ENCODE measurements at regions not wholly inside any gene's neighbourhood (a gene's known extent, or its start where the extent isn't known, plus 50 kb on each side); places are given as distances from the start of the nearest gene placed in this dataset.
A peak's percentile ranks its signal among the peaks of the same experiment; 100 is the strongest.

DNA sequence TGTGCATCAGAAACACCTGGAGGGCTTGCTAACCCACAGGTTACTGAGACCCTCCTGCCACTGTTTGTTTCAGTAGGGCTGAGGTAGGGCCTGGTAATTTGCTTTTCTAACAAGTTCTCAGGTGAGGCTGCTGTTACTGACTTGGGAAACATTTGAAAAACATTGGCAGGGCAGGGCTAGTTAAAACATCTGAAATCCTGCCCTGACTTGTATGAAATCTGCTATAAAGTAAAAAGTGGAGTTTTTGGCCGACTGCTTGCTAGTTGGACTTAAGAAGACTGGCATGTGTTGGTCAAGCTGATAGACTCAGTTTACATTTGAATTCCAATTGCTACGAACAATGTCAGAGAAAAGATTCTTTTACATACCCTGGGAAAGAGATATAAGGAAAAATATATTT lies 111.6 kb upstream of the DLX2 start:
- Mint-ChIP-seq H3K27me3 (ENCODE audit: low read depth) (peaks cover 8% of the 10 kb centered on the region), H3K9me3 (no peaks in the 10 kb centered on the region)

DNA sequence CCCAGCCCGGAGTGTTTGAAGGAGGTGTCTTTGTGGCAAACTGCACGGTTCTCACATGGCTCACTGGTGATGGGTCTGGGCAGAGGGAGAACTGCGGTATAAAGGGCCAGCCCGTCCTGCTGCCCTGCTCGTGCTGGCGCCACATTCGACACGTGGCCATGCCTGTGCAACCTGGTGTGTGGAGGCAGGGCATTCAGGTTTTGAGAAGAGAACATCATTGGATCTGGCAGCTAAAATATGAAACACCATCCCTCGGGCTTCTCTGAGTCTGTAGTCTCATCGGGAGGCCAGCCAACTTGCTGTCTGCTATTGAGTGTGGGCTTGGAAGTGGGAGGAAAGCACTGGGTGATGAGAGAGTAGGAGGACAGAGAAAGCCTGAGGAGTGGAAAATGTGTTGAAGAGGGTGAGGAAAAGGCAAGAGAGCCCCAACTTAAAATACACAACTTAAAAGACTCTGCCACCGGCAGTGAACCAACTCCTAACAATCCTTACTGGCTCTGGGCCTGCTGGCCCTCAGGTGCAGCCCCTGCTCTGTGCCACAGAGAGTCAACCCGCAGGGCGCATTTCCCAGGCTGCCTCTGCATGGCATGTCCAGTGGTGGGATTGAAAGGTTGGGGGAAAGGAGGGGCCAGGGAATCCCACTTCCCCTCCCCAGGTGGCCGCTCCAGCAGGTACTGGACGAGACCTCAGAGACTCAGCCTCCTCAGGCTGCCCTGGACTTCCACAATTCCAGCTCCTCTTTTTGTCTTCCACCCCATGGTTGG lies 112.7 kb upstream of the DLX2 start:
- no peaks in the 10 kb centered on the region for H3K9me3 Mint-ChIP-seq
- peak overlapping the region; percentile 58 to 67 (median 65) for H3K27ac Mint-ChIP-seq
- no peaks in the 10 kb centered on the region for H3K36me3 Mint-ChIP-seq (ENCODE audit: low read depth)
- peaks cover 8% of the 10 kb centered on the region for H3K27me3 Mint-ChIP-seq (ENCODE audit: low read depth)
- H3K4me1 Mint-ChIP-seq, result peaks cover 24% of the 10 kb centered on the region
- TF ChIP-seq, protein P1, sequence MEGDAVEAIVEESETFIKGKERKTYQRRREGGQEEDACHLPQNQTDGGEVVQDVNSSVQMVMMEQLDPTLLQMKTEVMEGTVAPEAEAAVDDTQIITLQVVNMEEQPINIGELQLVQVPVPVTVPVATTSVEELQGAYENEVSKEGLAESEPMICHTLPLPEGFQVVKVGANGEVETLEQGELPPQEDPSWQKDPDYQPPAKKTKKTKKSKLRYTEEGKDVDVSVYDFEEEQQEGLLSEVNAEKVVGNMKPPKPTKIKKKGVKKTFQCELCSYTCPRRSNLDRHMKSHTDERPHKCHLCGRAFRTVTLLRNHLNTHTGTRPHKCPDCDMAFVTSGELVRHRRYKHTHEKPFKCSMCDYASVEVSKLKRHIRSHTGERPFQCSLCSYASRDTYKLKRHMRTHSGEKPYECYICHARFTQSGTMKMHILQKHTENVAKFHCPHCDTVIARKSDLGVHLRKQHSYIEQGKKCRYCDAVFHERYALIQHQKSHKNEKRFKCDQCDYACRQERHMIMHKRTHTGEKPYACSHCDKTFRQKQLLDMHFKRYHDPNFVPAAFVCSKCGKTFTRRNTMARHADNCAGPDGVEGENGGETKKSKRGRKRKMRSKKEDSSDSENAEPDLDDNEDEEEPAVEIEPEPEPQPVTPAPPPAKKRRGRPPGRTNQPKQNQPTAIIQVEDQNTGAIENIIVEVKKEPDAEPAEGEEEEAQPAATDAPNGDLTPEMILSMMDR (IDR thresholded peaks at IDR 0.05; ENCODE audit: unreplicated experiment in 3 of 3), result no peak
- no peak overlapping the region for H3K4me3 Mint-ChIP-seq

More for the DNA sequence above, 111.6 kb upstream of the DLX2 start:
- Mint-ChIP-seq H3K36me3 (ENCODE audit: low read depth) (no peaks in the 10 kb centered on the region), H3K27ac (peak overlapping the region in 1 of 3 experiments; percentile 47), H3K4me3 (no peak overlapping the region), H3K4me1 (peaks cover 29% of the 10 kb centered on the region)
- TF ChIP-seq, protein P1 (IDR thresholded peaks at IDR 0.05; ENCODE audit: unreplicated experiment in 3 of 3), result no peak

DNA sequence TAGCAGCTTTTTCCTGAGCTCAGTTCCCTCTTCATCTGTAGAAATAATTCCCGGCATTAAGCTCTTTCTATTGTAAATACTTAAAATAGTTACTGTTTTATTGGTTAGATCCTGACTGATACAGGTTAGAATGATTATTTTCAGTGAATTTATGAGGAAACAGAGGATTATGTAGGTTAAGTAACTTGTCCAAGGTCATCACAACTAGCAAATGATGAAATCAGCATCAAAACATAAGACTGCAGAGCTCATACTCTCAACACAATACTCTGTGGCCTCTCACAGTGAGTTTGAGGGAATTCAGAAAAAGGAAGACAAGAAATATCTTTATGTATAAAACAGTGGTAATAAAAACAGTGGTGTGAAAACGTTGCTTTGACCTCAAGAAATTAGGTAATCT lies 113.2 kb upstream of the DLX2 start:
- peaks cover 8% of the 10 kb centered on the region for H3K27me3 Mint-ChIP-seq (ENCODE audit: low read depth)

DNA sequence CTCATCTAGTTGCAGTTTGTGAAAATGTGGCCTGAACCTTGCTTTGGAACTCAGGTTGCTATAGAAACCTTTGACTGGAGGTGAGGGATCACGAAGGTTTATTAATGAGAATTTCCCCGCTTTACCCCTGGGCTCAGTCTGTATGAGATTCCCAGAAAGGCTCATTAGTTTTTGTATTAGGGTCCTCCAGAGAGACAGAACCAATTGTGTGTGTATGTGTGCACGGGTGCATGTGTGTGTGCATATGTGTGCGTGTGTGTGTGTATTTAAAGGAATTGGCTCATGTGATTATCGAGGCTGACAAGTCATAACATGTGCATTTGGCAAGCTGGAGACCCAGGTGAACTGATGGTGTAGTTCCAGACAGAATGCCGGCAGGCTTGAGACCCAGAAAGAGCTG lies 113.8 kb upstream of the DLX2 start:
- TF ChIP-seq, protein P1 (IDR thresholded peaks at IDR 0.05; ENCODE audit: unreplicated experiment in 3 of 3), result no peak
- peaks cover 24% of the 10 kb centered on the region for H3K4me1 Mint-ChIP-seq
- no peak overlapping the region for H3K4me3 Mint-ChIP-seq
- H3K27me3 Mint-ChIP-seq (ENCODE audit: low read depth), result peaks cover 8% of the 10 kb centered on the region
- H3K36me3 Mint-ChIP-seq (ENCODE audit: low read depth), result no peaks in the 10 kb centered on the region
- H3K9me3 Mint-ChIP-seq, result no peaks in the 10 kb centered on the region
- peak overlapping the region; percentile 58 to 67 (median 65) for H3K27ac Mint-ChIP-seq

More for the DNA sequence above, 113.2 kb upstream of the DLX2 start:
- Mint-ChIP-seq H3K4me1 (peaks cover 24% of the 10 kb centered on the region), H3K9me3 (no peaks in the 10 kb centered on the region), H3K36me3 (ENCODE audit: low read depth) (no peaks in the 10 kb centered on the region), H3K27ac (peak overlapping the region; percentile 58 to 67 (median 65)), H3K4me3 (no peak overlapping the region)
- TF ChIP-seq, protein P1 (IDR thresholded peaks at IDR 0.05; ENCODE audit: unreplicated experiment in 3 of 3), result no peak

DNA sequence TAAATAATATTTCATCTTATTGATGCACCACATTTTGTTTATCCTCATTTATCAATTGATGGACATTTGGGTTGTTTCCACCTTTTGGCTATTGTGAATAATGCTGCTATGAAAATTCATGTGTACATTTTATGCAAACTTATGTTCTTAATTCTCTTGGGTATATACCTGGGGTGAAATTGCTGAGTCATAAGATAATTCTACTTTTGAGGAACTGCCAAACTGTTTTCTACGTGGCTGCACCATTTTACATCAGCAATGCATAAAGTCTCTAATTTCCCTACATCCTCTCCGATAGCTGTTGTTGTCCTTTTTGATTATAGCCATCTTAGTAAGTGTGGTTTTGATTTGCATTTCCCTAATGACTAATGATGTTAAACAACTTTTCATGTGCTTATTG lies 116.5 kb upstream of the DLX2 start:
- H3K4me3 Mint-ChIP-seq, result no peak overlapping the region
- H3K27me3 Mint-ChIP-seq (ENCODE audit: low read depth), result peaks cover 8% of the 10 kb centered on the region
- no peaks in the 10 kb centered on the region for H3K9me3 Mint-ChIP-seq
- TF ChIP-seq, protein P1 (IDR thresholded peaks at IDR 0.05; ENCODE audit: unreplicated experiment in 3 of 3), result no peak
- H3K4me1 Mint-ChIP-seq, result peaks cover 16% of the 10 kb centered on the region
- H3K27ac Mint-ChIP-seq, result no peak overlapping the region
- H3K36me3 Mint-ChIP-seq (ENCODE audit: low read depth), result no peaks in the 10 kb centered on the region

DNA sequence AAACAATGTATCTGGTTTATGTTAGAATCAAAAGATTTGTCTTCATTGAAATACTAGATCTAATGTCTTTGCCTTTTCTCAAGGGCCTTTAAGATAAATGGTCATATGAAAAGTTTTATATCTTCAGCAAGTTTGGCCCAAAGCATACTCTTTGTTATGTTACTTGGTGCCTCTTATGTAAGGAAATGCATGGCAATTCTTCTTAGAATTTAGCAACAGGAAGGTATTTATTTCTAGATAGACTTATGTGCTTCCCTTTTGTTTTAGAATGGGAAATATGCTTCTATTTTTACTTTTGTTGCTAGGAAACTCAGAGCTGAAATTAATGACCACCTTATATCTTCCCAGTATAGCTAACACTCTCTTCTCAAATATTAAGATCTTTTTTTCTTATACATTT lies 117.4 kb upstream of the DLX2 start:
- H3K4me1 Mint-ChIP-seq, result peaks cover 12% of the 10 kb centered on the region
- no peak overlapping the region for H3K4me3 Mint-ChIP-seq
- no peaks in the 10 kb centered on the region for H3K9me3 Mint-ChIP-seq
- H3K27ac Mint-ChIP-seq, result no peak overlapping the region
- no peaks in the 10 kb centered on the region for H3K36me3 Mint-ChIP-seq (ENCODE audit: low read depth)
- TF ChIP-seq, protein P1 (IDR thresholded peaks at IDR 0.05; ENCODE audit: unreplicated experiment in 3 of 3), result no peak
- H3K27me3 Mint-ChIP-seq (ENCODE audit: low read depth), result peaks cover 5% of the 10 kb centered on the region
